ENCODE measurements at regions not wholly inside any gene's neighbourhood (a gene's known extent, or its start where the extent isn't known, plus 50 kb on each side); places are given as distances from the start of the nearest gene placed in this dataset.

DNA sequence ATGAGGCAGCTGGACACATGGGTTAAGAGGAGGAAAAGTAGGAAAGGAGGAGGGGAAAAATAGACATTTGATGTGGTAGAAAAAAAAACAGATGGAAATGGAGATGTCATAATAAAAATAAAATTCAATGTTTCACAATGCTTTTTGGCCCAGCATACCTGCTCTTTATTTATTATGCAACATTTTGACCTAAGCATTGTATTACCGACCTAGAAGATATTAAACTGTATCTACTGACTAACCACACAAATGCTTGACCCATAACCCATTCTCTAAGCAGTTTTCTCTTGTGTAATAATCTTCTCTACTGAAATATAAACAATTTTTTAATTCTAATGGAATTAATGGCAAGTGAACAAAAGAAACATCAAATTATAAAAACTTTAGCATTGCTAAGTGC, 362.3 kb downstream of the FBXO15 start:
- TF ChIP-seq, protein P1, sequence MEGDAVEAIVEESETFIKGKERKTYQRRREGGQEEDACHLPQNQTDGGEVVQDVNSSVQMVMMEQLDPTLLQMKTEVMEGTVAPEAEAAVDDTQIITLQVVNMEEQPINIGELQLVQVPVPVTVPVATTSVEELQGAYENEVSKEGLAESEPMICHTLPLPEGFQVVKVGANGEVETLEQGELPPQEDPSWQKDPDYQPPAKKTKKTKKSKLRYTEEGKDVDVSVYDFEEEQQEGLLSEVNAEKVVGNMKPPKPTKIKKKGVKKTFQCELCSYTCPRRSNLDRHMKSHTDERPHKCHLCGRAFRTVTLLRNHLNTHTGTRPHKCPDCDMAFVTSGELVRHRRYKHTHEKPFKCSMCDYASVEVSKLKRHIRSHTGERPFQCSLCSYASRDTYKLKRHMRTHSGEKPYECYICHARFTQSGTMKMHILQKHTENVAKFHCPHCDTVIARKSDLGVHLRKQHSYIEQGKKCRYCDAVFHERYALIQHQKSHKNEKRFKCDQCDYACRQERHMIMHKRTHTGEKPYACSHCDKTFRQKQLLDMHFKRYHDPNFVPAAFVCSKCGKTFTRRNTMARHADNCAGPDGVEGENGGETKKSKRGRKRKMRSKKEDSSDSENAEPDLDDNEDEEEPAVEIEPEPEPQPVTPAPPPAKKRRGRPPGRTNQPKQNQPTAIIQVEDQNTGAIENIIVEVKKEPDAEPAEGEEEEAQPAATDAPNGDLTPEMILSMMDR (IDR thresholded peaks at IDR 0.05; ENCODE audit: low read depth, low read length), result no peak
- TF ChIP-seq EZH2phosphoT487 (IDR thresholded peaks at IDR 0.05; ENCODE audit: low read depth), result no peak

Measured in OCI-LY3 (cell line).